Adrenal gland (tissue), 5 donors: ENCODE measurements at regions not wholly inside any gene's neighbourhood (a gene's known extent, or its start where the extent isn't known, plus 50 kb on each side); places are given as distances from the start of the nearest gene placed in this dataset.

Source experiments
- CTCF ChIP-seq, 6 experiments: fragments of 450-650 bp in 4 of 6; fragments of 200-600 bp in 2 of 6; sonication (generic) in 1 of 6; IDR thresholded peaks; 1 replicate in 5 of 6; 2 replicates in 1 of 6; pipeline versions ENCODE4 v1.5.1 to v1.8.0; 2016 to 2021; ENCODE audit warnings: antibody characterized with exemption in 6 of 6, mild to moderate bottlenecking in 2 of 6, moderate library complexity in 1 of 6
- POLR2A ChIP-seq, 2 donors: fragments of 450-650 bp; IDR thresholded peaks; one replicate each; pipeline ENCODE4 v1.6.1; 2017; ENCODE audit warnings: antibody characterized with exemption in 2 of 2, mild to moderate bottlenecking in 2 of 2, moderate library complexity in 1 of 2
- donor health status: DM: no; HTN: no; CAD: no.

GRCh38 chrX:13142891-13143290 lies 98.5 kb upstream of the FAM9C start:
- no peak for TF ChIP-seq CTCF (IDR thresholded peaks at IDR 0.05)
- TF ChIP-seq POLR2A (IDR thresholded peaks at IDR 0.05), result no peak
